Neuronal stem cell (in vitro differentiated cells): ENCODE measurements at regions not wholly inside any gene's neighbourhood (a gene's known extent, or its start where the extent isn't known, plus 50 kb on each side); places are given as distances from the start of the nearest gene placed in this dataset.

ENCODE experiments used
- DNase-seq: peaks from one replicate; pipeline ENCODE4 v3.0.0-alpha.2; 2013; ENCODE audit warnings: low spot score
- H2AFZ ChIP-seq: one replicate; pipeline ENCODE4 v1.6.1; 2013; ENCODE audit warnings: mild to moderate bottlenecking, low read length, inconsistent platforms
- H2AK5ac ChIP-seq: 2 replicates; pipeline ENCODE4 v1.6.1; 2013; ENCODE audit warnings: low read depth, mild to moderate bottlenecking, inconsistent platforms, low read length, moderate library complexity, mixed read lengths
- H2BK120ac ChIP-seq: 2 replicates; pipeline ENCODE4 v1.6.1; 2013; ENCODE audit warnings: low read depth, mild to moderate bottlenecking, inconsistent platforms, low read length, moderate library complexity, mixed read lengths
- H2BK12ac ChIP-seq: one replicate; pipeline ENCODE4 v1.6.1; 2013; ENCODE audit warnings: low read length, inconsistent platforms
- H2BK15ac ChIP-seq: 2 replicates; pipeline ENCODE4 v1.6.1; 2013; ENCODE audit warnings: mild to moderate bottlenecking, low read length, inconsistent platforms, mixed read lengths
- H2BK5ac ChIP-seq: one replicate; pipeline ENCODE4 v1.6.1; 2013; ENCODE audit warnings: inconsistent platforms, mild to moderate bottlenecking, low read length, moderate library complexity
- H3K14ac ChIP-seq: one replicate; pipeline ENCODE4 v1.6.1; 2013; ENCODE audit warnings: low read length, inconsistent platforms
- H3K18ac ChIP-seq: 2 replicates; pipeline ENCODE4 v1.6.1; 2013; ENCODE audit warnings: low read length, inconsistent platforms
- H3K23ac ChIP-seq: 2 replicates; pipeline ENCODE4 v1.6.1; 2013; ENCODE audit warnings: low read depth, mild to moderate bottlenecking, mixed read lengths, low read length, inconsistent platforms; ENCODE audit not compliant: poor library complexity
- H3K27ac ChIP-seq: replicated peaks from 3 replicates; pipeline ENCODE4 v1.5.1; 2013; ENCODE audit warnings: low read length, inconsistent platforms
- H3K27me3 ChIP-seq, 3 experiments: 2 replicates each; pipeline ENCODE4 v1.6.1; 2013; ENCODE audit warnings: low read length in 3 of 3, mild to moderate bottlenecking in 2 of 3, inconsistent platforms in 1 of 3, low read depth in 1 of 3, mixed read lengths in 1 of 3, moderate library complexity in 1 of 3; ENCODE audit not compliant: control insufficient read depth in 3 of 3, insufficient read depth in 3 of 3
- H3K36me3 ChIP-seq, 2 donors: replicated peaks in 1 of 2; 2 replicates each; pipeline ENCODE4 v1.6.1; 2013; ENCODE audit warnings: low read length in 2 of 2; ENCODE audit not compliant: control insufficient read depth in 2 of 2, insufficient read depth in 2 of 2
- H3K4ac ChIP-seq: 2 replicates; pipeline ENCODE4 v1.6.1; 2013; ENCODE audit warnings: inconsistent platforms, mild to moderate bottlenecking, low read length, moderate library complexity
- H3K4me1 ChIP-seq, 2 donors: 1 replicate in 1 of 2; 2 replicates in 1 of 2; pipeline ENCODE4 v1.6.1; 2013; ENCODE audit warnings: low read length in 2 of 2, low read depth in 1 of 2; ENCODE audit not compliant: control insufficient read depth in 2 of 2, insufficient read depth in 1 of 2
- H3K4me2 ChIP-seq: one replicate; pipeline ENCODE4 v1.6.1; 2013; ENCODE audit warnings: mild to moderate bottlenecking, low read length, inconsistent platforms; ENCODE audit not compliant: insufficient read depth, poor library complexity, severe bottlenecking
- H3K4me3 ChIP-seq, 2 donors: 2 replicates each; pipeline ENCODE4 v1.5.1; 2013; ENCODE audit warnings: low read length in 2 of 2, mild to moderate bottlenecking in 2 of 2, inconsistent platforms in 1 of 2, moderate library complexity in 1 of 2
- H3K79me1 ChIP-seq: one replicate; pipeline ENCODE4 v1.6.1; 2013; ENCODE audit warnings: low read depth, mild to moderate bottlenecking, inconsistent platforms, low read length, moderate library complexity
- H3K9ac ChIP-seq: one replicate; pipeline ENCODE4 v1.6.1; 2013; ENCODE audit warnings: mild to moderate bottlenecking, low read depth, low read length, inconsistent platforms; ENCODE audit not compliant: poor library complexity
- H3K9me3 ChIP-seq, 2 donors: replicated peaks in 1 of 2; 2 replicates each; pipeline versions ENCODE3 to v1.6.1; 2013; ENCODE audit warnings: low read length in 2 of 2, mild to moderate bottlenecking in 2 of 2, inconsistent platforms in 1 of 2, low read depth in 1 of 2, mixed read lengths in 1 of 2, moderate library complexity in 1 of 2; ENCODE audit not compliant: control insufficient read depth in 2 of 2, insufficient read depth in 1 of 2
- H4K8ac ChIP-seq: one replicate; pipeline ENCODE4 v1.6.1; 2013; ENCODE audit warnings: low read depth, mild to moderate bottlenecking, inconsistent platforms, low read length, moderate library complexity
- H4K91ac ChIP-seq: one replicate; pipeline ENCODE4 v1.6.1; 2013; ENCODE audit warnings: low read length, low read depth, mild to moderate bottlenecking, inconsistent platforms; ENCODE audit not compliant: poor library complexity
- WGBS, 2 donors: extraction: QIAGEN DNeasy Blood & Tissue Kit; methylation state at CpG; one replicate each; pipeline ENCODE4 v1.1.7; 2013; ENCODE audit warnings: missing lambda C conversion rate in 2 of 2, mixed read lengths in 1 of 2; ENCODE audit not compliant: insufficient read length in 2 of 2, insufficient replicate concordance in 1 of 2; ENCODE audit errors: extremely low coverage in 2 of 2; 5-methylcytosine and 5-hydroxymethylcytosine counted together

DNA sequence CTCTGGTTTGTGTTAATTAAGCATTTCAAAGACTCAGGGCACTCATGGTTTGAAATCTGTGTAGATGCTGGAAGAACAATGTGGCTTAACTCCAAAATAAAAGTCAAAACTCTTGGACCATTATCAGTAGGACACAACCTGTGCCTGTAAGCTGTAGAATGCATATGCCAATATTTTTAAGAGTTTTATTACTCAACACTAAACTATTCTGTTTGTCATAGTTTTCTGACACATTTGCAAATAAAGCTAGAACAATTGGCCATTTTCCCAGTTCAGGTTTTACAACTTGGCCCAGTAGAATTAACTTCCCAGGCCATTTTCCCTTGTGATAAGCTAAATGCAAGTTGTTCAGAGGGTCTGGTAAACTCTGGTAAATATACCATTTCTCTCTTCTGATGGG, 713.1 kb downstream of the CBLN2 start:
- no peak overlapping the region for H2BK120ac ChIP-seq
- no peak overlapping the region for H4K8ac ChIP-seq
- no peak overlapping the region for H3K4me3 ChIP-seq
- H2BK5ac ChIP-seq: no peak overlapping the region
- H2AK5ac ChIP-seq: no peak overlapping the region
- no peak overlapping the region for H2AFZ ChIP-seq
- no peaks in the 10 kb centered on the region for H3K9me3 ChIP-seq
- H3K9ac ChIP-seq: no peak overlapping the region
- no peak overlapping the region for H4K91ac ChIP-seq
- no peak overlapping the region for H3K18ac ChIP-seq
- DNase-seq: no peak
- no peak overlapping the region for H3K23ac ChIP-seq
- H3K4ac ChIP-seq: no peak overlapping the region
- no peaks in the 10 kb centered on the region for H3K36me3 ChIP-seq
- no peak overlapping the region for H3K4me2 ChIP-seq
- H3K14ac ChIP-seq: no peak overlapping the region
- H2BK15ac ChIP-seq: no peak overlapping the region
- H3K27me3 ChIP-seq: no peaks in the 10 kb centered on the region
- no peak overlapping the region for H3K27ac ChIP-seq
- no peaks in the 10 kb centered on the region for H3K79me1 ChIP-seq
- no peak overlapping the region for H2BK12ac ChIP-seq
- no peaks in the 10 kb centered on the region for H3K4me1 ChIP-seq

- Histone ChIP-seq H3K9ac (no peak overlapping the region), H3K79me1 (no peaks in the 10 kb centered on the region), H3K23ac (no peak overlapping the region), H3K9me3 (no peaks in the 10 kb centered on the region), H3K18ac (no peak overlapping the region), H2BK12ac (no peak overlapping the region), H3K4me2 (no peak overlapping the region), H2BK5ac (no peak overlapping the region), H3K27ac (no peak overlapping the region), H2BK120ac (no peak overlapping the region), H2BK15ac (no peak overlapping the region), H3K4me3 (no peak overlapping the region), H4K8ac (no peak overlapping the region), H2AFZ (no peak overlapping the region), H3K14ac (no peak overlapping the region), H4K91ac (no peak overlapping the region), H2AK5ac (no peak overlapping the region), H3K4me1 (no peaks in the 10 kb centered on the region), H3K4ac (no peak overlapping the region), H3K27me3 (no peaks in the 10 kb centered on the region), H3K36me3 (no peaks in the 10 kb centered on the region)
- no peak for DNase-seq
- WGBS, 2 donors: no CpG with 5 or more reads among the region's 3 CpGs
Measured at GRCh38 chr18:71827301-71827700, 716.8 kb downstream of the CBLN2 start.

DNA sequence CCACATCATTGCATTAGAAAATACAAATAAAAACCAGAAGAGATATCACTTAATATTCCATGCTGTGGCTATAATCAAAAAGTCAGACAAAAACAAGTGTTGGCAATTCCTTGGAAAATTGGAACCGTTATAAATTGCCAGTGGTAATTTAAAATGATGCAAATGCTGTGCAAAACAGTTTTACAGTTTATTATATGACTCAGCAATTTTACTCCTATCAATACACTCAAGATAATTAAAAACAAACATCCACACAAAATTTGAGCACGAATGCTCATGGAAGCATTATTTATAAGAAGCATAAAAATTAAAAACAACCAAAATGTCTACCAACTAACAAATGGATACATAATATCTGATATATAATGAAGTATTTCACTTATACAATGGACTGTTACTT, 728.8 kb downstream of the CBLN2 start:
- Histone ChIP-seq H3K4me2 (no peak overlapping the region), H3K23ac (no peak overlapping the region), H3K4me3 (no peak overlapping the region), H3K18ac (no peak overlapping the region), H3K4ac (no peak overlapping the region), H2AK5ac (no peak overlapping the region), H2BK15ac (no peak overlapping the region), H2BK5ac (no peak overlapping the region), H2BK12ac (no peak overlapping the region), H3K9me3 (no peaks in the 10 kb centered on the region), H3K36me3 (no peaks in the 10 kb centered on the region), H3K79me1 (no peaks in the 10 kb centered on the region), H3K27ac (no peak overlapping the region), H3K27me3 (no peaks in the 10 kb centered on the region), H2AFZ (no peak overlapping the region), H3K4me1 (no peaks in the 10 kb centered on the region), H4K8ac (no peak overlapping the region), H3K9ac (no peak overlapping the region), H3K14ac (no peak overlapping the region), H4K91ac (no peak overlapping the region), H2BK120ac (no peak overlapping the region)
- WGBS, 2 donors: no CpG with 5 or more reads among the region's 2 CpGs
- no peak for DNase-seq

DNA sequence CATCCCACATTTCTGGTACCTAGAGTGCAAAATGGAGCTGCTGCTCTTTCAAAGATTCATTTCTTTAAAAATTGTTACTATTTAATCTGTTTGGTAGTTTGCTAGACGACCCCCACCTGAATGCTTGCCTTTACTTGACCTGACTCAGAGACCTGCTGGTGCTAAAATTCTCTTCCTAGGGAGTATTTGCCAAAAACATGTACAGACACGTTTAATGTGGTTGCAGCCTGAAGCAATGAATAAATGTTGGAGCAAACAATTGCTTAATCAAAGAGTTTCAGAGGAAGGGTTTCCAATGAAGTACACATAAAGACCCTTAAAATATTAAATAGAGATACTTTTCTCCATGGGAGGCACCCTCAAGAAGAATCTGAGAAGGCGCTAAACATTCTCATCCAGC, 734.4 kb downstream of the CBLN2 start:
- no peaks in the 10 kb centered on the region for H3K4me1 ChIP-seq
- H2AK5ac ChIP-seq: no peak overlapping the region
- no peak for DNase-seq
- no peak overlapping the region for H3K4me2 ChIP-seq
- H3K27ac ChIP-seq: no peak overlapping the region
- WGBS, 2 donors: no CpG with 5 or more reads among the region's 3 CpGs
- H2BK120ac ChIP-seq: no peak overlapping the region
- no peak overlapping the region for H4K91ac ChIP-seq
- no peak overlapping the region for H3K18ac ChIP-seq
- H3K27me3 ChIP-seq: no peaks in the 10 kb centered on the region
- no peaks in the 10 kb centered on the region for H3K9me3 ChIP-seq
- no peak overlapping the region for H3K23ac ChIP-seq
- H3K79me1 ChIP-seq: no peaks in the 10 kb centered on the region
- H2AFZ ChIP-seq: no peak overlapping the region
- H4K8ac ChIP-seq: no peak overlapping the region
- H3K14ac ChIP-seq: no peak overlapping the region
- H3K9ac ChIP-seq: no peak overlapping the region
- no peak overlapping the region for H3K4me3 ChIP-seq
- no peaks in the 10 kb centered on the region for H3K36me3 ChIP-seq
- no peak overlapping the region for H2BK5ac ChIP-seq
- H2BK12ac ChIP-seq: no peak overlapping the region
- H2BK15ac ChIP-seq: no peak overlapping the region
- no peak overlapping the region for H3K4ac ChIP-seq
